ENCODE measurements at regions not wholly inside any gene's neighbourhood (a gene's known extent, or its start where the extent isn't known, plus 50 kb on each side); places are given as distances from the start of the nearest gene placed in this dataset.

DNA sequence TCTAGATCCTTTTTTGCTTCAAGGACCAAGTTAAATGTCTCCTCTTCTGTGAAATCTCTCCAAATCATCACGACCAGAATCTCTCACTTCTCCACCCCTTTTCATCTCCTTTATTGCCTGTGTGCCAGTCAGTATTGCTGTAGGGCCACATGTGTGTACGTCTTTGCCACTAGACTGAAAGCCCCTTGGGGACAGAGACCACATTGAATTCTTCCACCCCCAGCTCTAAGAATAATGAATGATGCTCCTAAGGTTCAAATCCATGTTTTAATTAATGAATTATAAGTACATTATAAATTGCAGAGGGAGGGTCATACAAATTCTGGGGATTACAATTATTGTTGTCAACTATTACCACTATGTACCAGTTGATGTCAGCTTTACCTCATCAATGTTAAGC is 343.8 kb downstream of the USP25 start:
- no peak for DNase-seq

- no peak for DNase-seq
These were observed 345.2 kb downstream of the USP25 start for GRCh38 chr21:16074950-16075489.

- no peak for DNase-seq
These were observed 346.0 kb downstream of the USP25 start for GRCh38 chr21:16075649-16076282.

DNA sequence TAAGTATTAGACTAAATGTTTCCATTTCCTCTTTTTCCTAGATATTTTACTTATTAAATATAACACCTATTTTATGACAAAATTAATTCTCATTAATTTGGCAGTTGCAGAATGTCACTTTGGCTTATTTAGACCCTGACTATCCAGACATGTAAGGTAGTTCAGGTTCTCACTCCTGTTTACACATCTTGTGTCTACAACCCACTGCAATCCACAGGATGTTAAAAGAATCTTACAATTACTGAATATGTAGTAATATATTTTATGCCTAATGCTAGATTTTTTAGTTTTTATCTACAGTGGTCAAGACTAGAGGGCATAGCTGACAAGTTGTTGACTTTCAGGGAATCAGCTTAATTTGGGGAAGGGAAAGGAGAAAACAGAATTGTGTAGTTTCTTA is 346.7 kb downstream of the USP25 start:
- DNase-seq: no peak

- DNase-seq: no peak
These were observed 348.6 kb downstream of the USP25 start for GRCh38 chr21:16078382-16078781.

- no peak for DNase-seq
These were observed 350.0 kb downstream of the USP25 start for GRCh38 chr21:16079830-16080229.

- DNase-seq: no peak
These were observed 351.5 kb downstream of the USP25 start for GRCh38 chr21:16081304-16081703.

DNA sequence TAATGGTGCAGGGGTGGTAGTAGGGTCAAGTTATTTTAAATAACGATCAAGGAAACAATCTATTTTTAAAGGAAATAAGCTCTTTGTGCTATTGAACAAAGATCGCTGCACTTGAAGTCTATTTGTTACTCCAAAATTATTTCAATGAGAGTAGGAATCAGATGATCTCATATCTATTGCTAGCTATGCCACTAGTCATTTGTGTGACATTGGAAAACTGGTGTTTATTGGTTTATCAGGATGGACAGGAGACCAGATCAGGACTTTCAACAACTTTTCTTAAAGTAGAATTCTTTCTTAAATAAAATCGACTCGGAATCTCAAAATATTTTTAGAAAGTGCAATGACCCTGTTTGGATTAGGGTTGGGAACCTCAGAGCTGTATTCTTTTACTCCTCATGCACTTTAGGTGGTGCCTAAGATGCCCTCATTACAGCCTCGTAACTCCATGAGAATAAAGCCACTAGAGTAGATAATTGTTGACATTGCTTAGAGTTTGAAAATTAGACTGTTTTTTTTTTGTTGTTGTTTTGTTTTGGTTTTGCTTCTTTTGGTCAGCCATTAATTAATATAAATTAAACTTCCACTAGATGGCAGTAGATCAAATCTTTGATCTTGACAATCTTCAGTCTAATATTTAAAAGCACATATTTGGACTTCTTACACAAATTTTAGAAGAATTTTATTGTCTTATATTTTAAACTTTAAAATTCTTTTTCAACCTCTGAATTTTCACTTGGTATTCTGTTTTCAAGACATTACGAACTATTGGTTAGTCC is 352.4 kb downstream of the USP25 start:
- peak; percentile 22 for DNase-seq

DNA sequence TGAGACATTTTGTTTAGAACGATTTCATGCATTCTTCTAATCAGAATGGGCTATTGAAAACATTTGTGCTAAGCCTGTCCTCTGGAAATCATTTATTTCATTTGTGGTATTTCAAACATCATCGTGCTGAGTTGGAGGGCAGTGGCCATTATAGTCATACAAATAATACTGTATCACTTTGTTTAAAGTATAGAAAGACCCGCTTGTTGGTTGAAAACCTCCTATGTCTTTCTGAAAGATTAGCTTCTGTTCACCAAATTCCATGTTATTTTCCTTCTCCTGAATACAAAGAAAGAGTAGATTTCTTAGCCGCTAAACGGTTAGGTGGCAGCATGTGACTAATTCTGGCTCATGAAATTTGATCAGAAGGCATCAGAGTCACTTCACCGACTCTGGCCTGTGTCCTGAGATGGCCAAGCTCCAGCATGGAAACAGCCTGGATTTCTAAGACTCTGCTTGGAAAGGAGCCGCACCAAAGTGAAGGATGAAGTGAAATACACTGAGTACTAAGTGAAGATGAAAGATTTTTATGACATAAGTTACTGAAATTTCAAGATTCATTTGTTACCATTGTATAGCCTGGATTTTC is 355.1 kb downstream of the USP25 start:
- no peak for DNase-seq

DNA sequence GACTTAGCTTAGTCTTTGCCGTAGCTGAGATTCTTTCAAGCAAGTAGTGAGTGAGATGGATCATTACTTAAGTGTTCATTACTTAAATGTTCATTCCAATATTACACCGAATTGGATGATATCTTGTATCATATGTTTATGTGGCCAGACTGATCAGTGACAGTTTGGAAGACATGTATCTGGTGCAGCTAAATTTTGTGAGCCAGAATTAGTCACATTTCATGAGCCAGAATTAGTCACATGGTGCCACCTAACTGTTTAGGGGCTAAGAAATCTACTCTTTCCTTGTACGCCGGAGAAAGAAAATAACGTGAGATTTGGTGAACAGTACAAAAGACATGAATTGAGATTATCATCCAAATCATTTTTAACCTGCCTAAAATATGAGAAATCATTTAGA is 355.6 kb downstream of the USP25 start:
- DNase-seq: no peak

- DNase-seq: no peak
These were observed 356.3 kb downstream of the USP25 start for GRCh38 chr21:16086121-16086520.

GRCh38 chr21:16086936-16087335 is 357.2 kb downstream of the USP25 start:
- DNase-seq: no peak

GRCh38 chr21:16087523-16087922 is 357.7 kb downstream of the USP25 start:
- DNase-seq: no peak

- DNase-seq: no peak
These were observed 358.3 kb downstream of the USP25 start for GRCh38 chr21:16088056-16088455.

DNA sequence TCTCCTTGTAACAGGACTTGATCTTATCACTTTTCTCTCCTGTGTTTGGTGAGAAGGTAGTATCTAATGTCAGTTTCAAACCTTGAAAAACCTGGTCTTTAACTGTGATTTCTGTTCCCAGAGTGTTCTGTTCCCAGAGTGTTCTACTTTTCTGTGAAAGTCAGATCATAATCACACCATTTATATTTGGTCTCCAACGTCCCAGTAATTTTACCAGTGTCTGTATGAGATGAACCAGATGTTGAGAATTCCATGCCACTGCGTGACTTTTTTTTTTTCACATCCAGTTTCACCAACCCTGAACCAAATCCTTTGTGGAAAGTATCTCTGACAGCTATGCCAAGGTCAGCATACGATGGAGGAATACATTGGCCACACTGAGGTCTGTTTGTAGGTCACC is 365.2 kb downstream of the USP25 start:
- DNase-seq: no peak

- DNase-seq: no peak
These were observed 367.2 kb downstream of the USP25 start for GRCh38 chr21:16096988-16097387.

DNA sequence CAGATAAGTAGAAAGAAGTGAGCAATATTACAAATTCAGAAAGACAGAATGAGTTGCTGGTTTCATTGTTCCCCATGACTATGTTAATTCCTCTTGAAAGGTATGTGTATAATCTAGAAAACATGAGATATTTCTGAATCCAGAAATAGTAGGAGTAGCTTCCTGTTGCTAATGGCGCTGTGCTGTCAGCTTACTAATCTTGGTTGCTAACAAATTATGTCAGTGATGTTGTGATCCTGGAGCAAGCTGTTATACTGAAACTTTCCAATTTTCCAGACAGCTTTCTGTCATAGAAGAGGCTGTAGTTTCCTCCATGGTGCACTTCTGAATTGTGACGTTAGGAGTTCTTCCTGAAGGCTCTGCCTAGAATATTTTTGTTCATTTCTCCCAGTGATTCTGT is 372.3 kb downstream of the USP25 start:
- DNase-seq: no peak

GRCh38 chr21:16108561-16109075 is 378.8 kb downstream of the USP25 start:
- DNase-seq: no peak

DNA sequence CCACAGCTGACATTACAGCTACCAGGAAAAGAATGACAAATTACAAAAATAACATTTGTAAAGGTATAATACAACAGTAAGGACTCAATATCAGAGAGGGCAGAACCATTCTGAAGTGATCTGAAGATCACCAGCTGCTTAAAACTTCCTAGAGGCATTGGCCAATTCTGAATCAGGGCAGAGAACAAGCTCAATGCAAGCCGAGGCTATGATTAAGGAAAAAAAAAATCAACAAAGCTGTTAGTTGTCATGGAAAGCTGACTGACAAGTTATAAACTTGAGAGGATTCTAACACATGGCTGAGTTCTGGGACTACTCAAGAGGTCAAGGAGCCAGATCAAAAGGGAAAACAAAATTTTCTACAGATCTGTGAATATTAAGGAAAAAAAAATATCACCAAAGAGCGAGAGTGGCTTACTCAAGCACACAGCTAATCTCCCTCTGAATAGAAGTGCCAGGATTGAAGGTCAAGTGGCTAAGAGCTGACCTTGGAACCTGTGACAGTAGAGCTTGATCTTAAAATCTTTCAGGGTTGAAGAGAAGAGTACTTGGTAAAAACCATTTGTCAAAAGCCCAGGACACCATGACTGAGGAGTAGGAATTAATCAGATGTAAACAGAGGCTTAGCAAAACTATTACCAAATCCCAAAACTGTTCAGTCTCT is 383.4 kb downstream of the USP25 start:
- DNase-seq: no peak

DNA sequence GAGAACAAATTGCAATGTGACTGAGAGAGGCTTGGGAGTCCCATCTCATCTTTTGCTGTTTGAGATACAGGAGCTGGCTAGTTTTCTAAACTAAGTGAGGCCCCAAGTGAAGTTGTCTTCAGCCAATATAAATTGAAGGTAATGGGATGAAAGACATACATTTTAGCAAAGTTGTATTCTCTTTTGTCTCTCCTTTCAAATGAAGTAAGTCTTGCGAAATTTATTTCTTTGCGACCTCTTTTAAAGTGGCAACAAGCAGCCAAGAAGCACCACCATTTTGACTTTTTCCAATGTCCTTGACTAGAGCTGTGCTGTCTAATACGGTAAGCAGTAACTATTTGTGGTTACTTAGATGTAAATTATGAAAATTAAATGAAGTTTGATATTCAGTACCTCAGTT is 385.7 kb downstream of the USP25 start:
- DNase-seq: no peak

DNA sequence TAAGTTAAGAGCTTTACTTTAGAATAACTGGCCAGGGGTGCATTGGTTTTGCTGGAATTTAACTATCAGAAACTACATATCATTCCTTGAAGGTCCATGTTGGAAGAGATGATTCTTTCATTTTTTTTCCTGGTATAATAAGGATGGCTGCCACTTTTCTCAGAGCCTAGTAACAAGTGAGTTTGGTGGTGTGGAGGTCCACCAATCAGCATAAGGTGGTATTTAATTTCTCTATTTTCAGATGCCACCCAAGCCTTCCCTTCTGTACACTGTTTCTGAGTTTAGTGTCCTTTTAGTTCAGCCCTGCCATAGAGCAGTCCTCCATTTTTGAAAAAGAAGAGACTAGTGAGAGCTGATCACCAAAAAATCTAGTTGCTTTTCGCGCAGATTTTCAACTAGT is 386.3 kb downstream of the USP25 start:
- DNase-seq: no peak

- DNase-seq: no peak
These were observed 387.0 kb downstream of the USP25 start for GRCh38 chr21:16116798-16117197.

GRCh38 chr21:16117331-16117730 is 387.5 kb downstream of the USP25 start:
- no peak for DNase-seq
